HG02642 (cell line): ENCODE measurements at regions not wholly inside any gene's neighbourhood (a gene's known extent, or its start where the extent isn't known, plus 50 kb on each side); places are given as distances from the start of the nearest gene placed in this dataset.

Source experiments
- ATAC-seq: cut with Tn5 transposase; IDR thresholded peaks from one replicate; pipeline ENCODE4 v1.9.1; 2021; ENCODE audit warnings: mild to moderate bottlenecking; ENCODE audit not compliant: unreplicated experiment, poor library complexity

DNA sequence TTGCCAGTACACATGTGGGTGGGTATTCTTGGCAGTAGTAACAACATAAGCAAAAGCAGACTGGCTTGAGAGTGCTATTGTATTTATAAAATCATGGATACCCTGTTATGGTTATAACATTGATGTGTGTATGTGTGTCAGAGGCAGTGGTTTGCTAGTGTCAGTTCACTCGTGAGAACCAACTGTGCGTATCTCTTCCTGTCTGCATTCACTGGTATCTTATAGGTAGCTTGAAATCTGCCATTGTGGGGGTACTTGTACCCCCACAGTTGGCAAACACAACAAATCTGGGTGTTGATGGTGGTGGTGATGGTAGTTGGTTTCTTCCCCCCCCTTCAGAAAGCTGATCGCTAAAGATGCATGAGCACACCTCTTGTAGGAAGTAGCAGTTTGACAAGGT is 355.8 kb upstream of the SATB1 start:
- no peak for ATAC-seq

GRCh38 chr3:18779704-18780103 is 354.6 kb upstream of the SATB1 start:
- ATAC-seq = no peak

DNA sequence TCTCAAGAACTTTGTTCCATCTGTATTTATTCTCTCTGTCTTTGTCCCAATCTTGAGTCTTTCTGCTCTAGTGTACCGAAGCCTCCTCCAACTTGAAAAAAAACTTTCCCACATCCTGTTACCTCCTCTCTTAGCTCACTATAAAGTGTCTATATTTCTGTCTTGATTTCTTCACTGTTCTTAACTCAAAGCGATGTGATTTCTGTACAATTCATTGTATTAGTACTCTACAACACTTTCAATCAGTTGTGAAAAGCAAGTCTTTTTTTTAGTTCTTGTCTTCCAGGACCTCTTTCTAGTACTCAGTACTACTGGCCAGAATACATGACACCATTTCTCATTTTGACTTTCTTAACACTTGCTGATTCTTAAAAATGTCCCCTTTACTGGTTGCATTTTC is 353.5 kb upstream of the SATB1 start:
- no peak for ATAC-seq

DNA sequence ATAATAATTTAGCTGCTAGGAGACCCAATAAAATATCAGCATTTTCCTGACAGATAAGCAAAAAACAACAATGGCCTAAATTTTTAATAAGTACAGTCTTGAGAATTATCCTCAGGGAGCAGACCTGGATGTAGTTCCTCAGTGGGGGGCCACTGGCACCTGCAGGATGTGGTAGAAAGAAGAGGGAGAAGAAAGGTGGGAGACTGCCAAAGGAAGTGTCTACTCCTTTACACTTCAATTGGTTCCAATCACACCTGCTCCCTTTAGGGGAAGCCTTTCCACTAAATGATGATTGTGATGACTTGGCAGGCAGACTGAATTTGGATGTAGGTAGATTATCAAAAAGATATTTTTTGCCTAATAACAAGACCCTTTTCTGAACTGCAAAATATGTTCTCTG is 353.0 kb upstream of the SATB1 start:
- no peak for ATAC-seq

- ATAC-seq = no peak
These were observed 350.4 kb upstream of the SATB1 start for GRCh38 chr3:18775501-18775900.

DNA sequence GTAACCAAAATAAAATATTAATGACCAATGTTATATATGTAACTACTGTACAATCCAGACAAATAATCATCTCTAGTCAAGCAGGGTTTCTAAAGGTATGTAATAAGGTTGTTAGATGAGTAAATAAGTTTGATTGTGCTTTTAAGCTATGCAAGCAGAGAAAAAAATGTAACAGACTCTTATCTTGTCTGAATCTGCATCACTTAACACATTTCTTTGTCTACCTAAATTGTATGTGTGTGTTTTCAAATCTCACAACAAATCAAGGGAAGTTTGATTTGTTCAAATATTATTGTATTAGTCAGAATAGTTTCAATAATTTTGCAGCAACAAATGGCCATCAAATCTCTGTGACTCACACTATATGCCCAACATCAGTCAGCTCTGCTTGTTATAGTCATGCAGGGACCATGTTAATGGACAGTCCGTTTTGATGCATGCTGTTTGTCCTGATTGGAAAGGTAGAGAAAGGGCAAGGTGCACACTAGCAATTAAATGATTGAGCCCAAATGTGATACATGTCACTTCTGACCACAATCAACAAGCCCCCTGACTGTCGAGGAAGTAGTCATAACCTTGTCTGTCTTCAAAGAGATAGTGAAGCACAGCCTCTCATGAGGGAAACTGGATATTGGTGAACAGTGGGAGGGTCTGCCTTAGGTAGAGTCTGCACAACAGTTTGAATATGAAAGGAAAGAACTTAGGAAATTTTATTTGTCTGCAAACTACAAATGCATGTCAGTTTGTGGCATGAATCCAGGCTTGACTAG is 349.4 kb upstream of the SATB1 start:
- no peak for ATAC-seq

- no peak for ATAC-seq
These were observed 347.7 kb upstream of the SATB1 start for GRCh38 chr3:18772699-18773305.

- ATAC-seq = no peak
These were observed 346.8 kb upstream of the SATB1 start for GRCh38 chr3:18771931-18772330.

- ATAC-seq = no peak
These were observed 345.7 kb upstream of the SATB1 start for GRCh38 chr3:18770800-18771199.

DNA sequence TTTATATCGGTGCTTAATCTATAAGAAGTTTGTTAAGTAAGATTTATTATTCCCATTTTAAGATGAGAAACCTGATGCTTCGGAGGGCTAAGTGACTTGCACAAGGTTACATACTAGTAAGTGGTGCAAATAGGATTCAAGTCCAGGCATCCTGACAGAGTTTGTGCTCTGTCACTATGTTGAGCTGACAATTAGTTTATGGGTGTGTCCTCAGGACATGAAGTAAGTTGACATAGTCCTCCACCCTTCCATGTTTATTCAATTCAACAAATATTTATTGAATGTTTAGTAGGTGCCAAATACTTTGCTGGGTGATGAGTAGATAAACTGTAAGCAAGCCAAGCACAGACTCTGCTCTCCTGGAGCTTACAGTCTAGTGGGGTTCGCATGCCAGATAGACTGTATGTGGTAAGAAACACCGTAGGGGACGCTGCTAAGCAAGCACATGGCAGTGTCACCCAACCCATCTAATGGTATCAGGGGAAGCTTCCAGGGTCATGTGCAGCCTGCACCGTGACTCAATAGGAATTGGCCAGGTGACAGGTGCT is 342.7 kb upstream of the SATB1 start:
- no peak for ATAC-seq

GRCh38 chr3:18766974-18767373 is 341.8 kb upstream of the SATB1 start:
- no peak for ATAC-seq

DNA sequence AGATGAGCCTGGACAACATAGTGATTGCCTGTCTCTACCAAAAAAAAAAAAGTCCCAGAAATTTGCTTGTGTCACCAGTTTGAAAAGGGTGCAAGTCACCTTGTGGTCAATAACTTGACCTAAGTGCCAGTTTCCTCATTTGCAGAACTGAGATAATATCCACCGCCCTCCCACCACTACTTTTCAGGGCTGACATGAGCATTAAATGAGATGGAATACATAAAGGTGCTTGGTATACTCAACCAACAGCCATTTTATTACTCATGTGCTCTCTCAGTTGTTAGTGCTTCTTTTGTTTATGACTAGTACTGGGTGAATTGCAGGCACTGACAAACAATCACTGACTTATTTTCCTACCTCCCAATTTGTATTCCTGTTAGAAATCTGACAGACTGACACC is 340.5 kb upstream of the SATB1 start:
- no peak for ATAC-seq

DNA sequence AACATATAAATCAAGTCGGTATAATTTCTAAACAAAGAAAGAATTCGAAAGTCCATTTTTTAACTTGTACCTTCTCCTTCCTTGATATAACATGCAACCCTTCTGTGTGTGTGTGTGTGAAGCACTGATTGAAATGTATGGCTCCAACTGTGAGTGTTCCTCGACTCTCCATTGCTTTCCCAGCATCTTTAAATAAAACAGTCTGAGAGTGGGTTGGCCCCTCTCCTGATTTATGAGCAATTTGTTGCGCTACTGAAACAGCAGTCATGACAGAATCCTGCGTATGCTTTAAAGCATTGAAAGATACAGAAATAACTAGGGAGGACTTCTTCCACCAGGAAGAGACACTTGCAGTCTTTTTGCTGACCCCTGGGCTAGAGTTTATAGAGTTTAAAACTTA is 340.0 kb upstream of the SATB1 start:
- ATAC-seq = no peak

GRCh38 chr3:18761530-18761929 is 336.4 kb upstream of the SATB1 start:
- ATAC-seq = no peak

DNA sequence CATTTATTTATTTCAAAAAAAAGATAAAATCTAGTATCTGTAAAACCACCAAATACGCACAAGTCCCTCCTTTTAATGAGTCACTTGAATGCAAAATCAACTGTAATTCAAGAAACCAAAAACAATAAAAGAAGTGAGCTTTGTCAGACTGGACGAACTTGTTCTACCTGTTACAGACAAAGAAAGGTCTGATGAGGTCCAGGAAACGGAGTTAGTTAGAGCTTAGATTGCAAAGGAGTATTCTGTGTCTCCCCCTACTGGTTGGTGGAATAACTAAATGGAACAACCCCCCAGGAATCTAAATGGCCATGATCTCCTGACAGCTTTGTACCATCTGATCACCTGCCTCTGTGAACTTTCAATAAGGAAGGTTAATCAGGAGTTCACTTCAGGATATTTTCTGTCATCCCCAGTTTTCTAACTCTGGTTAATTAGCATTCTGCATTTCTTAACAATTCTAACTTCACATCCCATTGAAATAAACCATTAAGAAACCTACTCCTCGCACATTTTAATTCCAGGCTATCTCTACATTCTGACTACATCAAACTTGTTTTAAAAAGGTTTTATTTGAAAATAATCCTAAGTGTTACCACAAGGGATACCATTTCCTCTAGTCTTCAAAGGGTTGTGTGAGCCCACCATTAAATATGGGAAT is 333.0 kb upstream of the SATB1 start:
- peak; percentile 86 for ATAC-seq

GRCh38 chr3:18757476-18757875 is 332.3 kb upstream of the SATB1 start:
- no peak for ATAC-seq

DNA sequence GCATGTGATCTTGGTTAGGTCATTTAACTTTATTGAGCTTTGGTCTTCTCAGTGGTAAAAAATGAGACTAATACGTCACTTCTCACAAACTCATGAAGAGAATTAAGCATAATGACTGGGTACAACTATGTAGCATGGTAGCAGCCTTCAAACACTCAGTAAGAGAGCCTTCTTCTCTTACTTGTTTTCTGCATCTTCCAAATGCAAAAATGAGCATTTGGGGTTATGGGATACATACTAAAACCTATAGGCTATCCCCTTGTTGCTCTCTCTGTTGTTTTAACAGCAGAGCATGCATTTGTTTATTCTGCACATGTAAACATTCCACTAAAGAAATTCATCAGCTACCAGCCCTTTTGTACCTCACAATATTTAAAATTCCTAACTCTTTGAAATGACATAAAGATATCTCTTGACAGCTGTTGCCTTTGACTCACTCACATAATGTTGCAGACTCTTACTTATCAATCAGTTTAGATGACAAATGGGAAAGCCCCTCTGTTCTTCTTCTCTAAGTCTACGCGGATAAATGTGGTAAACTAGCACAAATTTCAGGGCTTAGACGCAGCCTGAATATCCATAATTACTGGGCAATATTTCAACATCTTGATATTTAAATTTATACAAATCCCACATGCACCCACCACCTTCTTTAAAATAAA is 327.3 kb upstream of the SATB1 start:
- ATAC-seq = no peak

- ATAC-seq = no peak
These were observed 326.4 kb upstream of the SATB1 start for GRCh38 chr3:18751514-18751913.

DNA sequence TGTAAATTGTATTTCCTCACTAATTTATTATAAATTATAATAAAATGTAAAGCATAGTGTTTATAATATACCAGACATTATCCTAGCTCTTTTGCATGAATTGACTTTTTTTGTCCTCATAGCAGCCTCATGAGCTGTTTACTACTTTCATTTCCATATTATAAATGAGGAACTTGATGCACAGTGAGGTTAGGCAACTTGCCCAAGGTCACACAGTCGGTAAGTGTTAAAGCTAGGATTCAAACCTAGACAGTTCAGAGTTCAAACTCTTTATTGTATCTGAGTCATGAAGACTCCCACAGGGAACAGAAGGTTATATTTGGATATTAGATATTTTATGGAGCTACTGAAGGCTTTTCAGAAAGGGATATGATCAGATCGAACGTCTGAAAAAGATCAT is 322.2 kb upstream of the SATB1 start:
- no peak for ATAC-seq

- no peak for ATAC-seq
These were observed 320.3 kb upstream of the SATB1 start for GRCh38 chr3:18745472-18745871.

DNA sequence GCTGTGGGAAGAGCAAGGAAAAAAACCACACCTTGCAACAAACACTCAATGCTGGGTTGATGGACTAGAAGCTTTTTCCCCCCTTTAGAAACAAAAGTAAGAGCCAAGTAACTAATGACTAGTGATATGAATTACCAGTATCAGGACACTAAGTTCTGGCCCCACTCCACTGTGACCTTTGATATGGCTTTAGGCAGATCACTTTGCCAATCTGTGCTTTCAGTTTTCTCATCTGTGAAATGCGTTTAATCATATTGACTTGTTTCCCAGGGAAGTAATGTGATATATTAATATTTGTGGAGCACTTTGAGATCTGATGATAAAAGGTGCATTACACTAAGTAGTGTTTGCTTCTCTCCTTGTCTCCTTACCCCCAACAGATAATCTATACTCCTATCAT is 319.3 kb upstream of the SATB1 start:
- ATAC-seq = no peak
